Daoy (cell line): ENCODE measurements at regions not wholly inside any gene's neighbourhood (a gene's known extent, or its start where the extent isn't known, plus 50 kb on each side); places are given as distances from the start of the nearest gene placed in this dataset.
A peak's percentile ranks its signal among the peaks of the same experiment; 100 is the strongest.
"Not testable (repeated sequence)": the region's sequence is repeated elsewhere in the genome, so short reads cannot be mapped to it uniquely, and the experiment has no call there.

Source experiments
- DNase-seq: peaks from one replicate; pipeline ENCODE4 v3.0.0-alpha.2; 2015; ENCODE audit warnings: low read depth

GRCh38 chr1:226461087-226461486 is 53.2 kb upstream of the PARP1 start:
- no peak for DNase-seq

- no peak for DNase-seq
These were observed 56.2 kb upstream of the PARP1 start for GRCh38 chr1:226463925-226464586.

- not testable (repeated sequence) for DNase-seq
These were observed 56.7 kb upstream of the PARP1 start for GRCh38 chr1:226464587-226464971.

GRCh38 chr1:226466296-226466695 is 58.4 kb upstream of the PARP1 start:
- DNase-seq: no peak

- DNase-seq: no peak
These were observed 59.5 kb upstream of the PARP1 start for GRCh38 chr1:226467443-226467842.

- DNase-seq: no peak
These were observed 63.3 kb upstream of the PARP1 start for GRCh38 chr1:226470921-226471866.

GRCh38 chr1:226473325-226473724 is 65.4 kb upstream of the PARP1 start:
- no peak for DNase-seq

GRCh38 chr1:226474041-226474440 is 66.1 kb upstream of the PARP1 start:
- DNase-seq: no peak

- no peak for DNase-seq
These were observed 66.7 kb upstream of the PARP1 start for GRCh38 chr1:226474443-226475141.

GRCh38 chr1:226475142-226475511 is 67.2 kb upstream of the PARP1 start:
- no peak for DNase-seq

GRCh38 chr1:226476066-226476465 is 68.2 kb upstream of the PARP1 start:
- DNase-seq: no peak

GRCh38 chr1:226476648-226477319 is 68.9 kb upstream of the PARP1 start:
- DNase-seq: peak; percentile 24

- no peak for DNase-seq
These were observed 69.1 kb upstream of the STUM start for GRCh38 chr1:226479474-226479873.

GRCh38 chr1:226480461-226480860 is 68.1 kb upstream of the STUM start:
- DNase-seq: no peak

GRCh38 chr1:226481133-226481532 is 67.4 kb upstream of the STUM start:
- DNase-seq: no peak

- no peak for DNase-seq
These were observed 66.4 kb upstream of the STUM start for GRCh38 chr1:226482196-226482595.

GRCh38 chr1:226482975-226483700 is 65.4 kb upstream of the STUM start:
- peak; percentile 43 for DNase-seq

GRCh38 chr1:226485192-226485591 is 63.4 kb upstream of the STUM start:
- no peak for DNase-seq

GRCh38 chr1:226486161-226486560 is 62.4 kb upstream of the STUM start:
- no peak for DNase-seq

GRCh38 chr1:226487921-226488320 is 60.6 kb upstream of the STUM start:
- DNase-seq: peak; percentile 57

- DNase-seq: peak; percentile 25
These were observed 58.7 kb upstream of the STUM start for GRCh38 chr1:226489718-226490425.
